PC-9 (cell line): ENCODE measurements at regions not wholly inside any gene's neighbourhood (a gene's known extent, or its start where the extent isn't known, plus 50 kb on each side); places are given as distances from the start of the nearest gene placed in this dataset.

ENCODE experiments used
- CTCF ChIP-seq: fragments of 200-600 bp; sonication (generic); conservative IDR thresholded peaks from 2 replicates; pipeline ENCODE4 v1.6.1; 2017; ENCODE audit warnings: mixed run types, antibody characterized with exemption, mild to moderate bottlenecking, moderate library complexity
- EZH2 ChIP-seq: fragments of 200-600 bp; sonication (generic); IDR thresholded peaks from 2 replicates; pipeline ENCODE4 v1.8.0; 2017; ENCODE audit warnings: antibody characterized with exemption, low read depth

GRCh38 chr5:27276119-27276518, 237.7 kb upstream of the CDH9 start:
- TF ChIP-seq CTCF (no peak), EZH2 (no peak)
